NCI-H82 treated with DMSO at 0.1 percent for 48 hours (cell line): ENCODE measurements at regions not wholly inside any gene's neighbourhood (a gene's known extent, or its start where the extent isn't known, plus 50 kb on each side); places are given as distances from the start of the nearest gene placed in this dataset.

ENCODE experiments used
- DNase-seq: peaks from one replicate; lab custom pipeline; 2025; ENCODE audit not compliant: unreplicated experiment; lab: John Stamatoyannopoulos, UW

DNA sequence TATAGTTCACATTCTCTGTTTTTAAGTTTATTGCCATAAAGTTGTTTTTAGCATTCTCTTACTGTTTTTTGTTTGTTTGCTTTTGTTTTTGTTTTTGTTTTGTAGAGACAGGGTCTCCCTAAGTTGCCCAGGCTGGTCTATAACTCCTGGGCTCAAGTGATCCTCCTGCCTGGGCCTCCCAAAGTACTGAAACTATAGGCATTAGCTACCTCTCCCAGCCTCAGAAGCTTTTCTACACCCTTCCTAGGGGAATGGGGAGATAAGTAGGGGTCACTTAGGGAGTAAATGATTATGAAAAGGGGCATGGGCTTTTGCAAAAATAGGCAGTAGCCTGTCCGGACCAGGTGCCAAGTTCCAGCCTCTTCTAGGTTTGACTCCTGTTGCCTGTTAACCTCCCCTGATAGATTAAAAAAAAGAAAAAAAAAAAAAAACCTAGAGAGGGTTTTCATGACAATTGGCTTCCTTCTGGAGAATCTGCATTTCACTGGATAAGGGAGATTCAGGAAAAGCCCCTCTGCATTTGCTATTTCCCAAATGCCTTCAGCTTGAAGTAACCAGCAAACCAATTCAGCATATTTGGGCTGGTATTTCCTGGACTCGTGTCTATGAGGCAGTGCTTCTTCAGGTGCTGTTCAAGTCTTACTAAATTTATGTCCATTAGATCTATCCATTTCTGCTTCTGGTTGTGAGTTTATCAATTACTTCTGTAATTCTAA, 216.8 kb downstream of the TM9SF2 start:
- no peak for DNase-seq

DNA sequence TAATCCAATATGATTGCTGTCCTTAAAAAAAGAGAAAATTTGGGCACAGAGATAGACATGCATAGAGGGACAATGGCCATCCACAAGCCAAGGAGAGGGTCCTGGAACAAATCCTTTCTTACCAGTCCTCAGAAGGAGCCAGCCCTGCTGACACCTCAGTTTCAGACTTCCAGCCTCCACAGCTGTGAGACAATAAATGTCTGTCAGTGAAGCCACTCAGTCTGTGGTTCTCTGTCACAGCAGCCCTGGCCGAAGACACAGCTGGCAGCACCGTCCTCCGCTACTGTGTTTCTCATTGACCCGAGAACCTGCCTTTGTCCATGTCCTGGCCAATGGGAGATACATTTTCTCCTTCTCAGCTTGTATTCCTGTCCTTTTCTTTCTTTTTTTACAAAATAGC, 207.9 kb downstream of the TM9SF2 start:
- DNase-seq = no peak

DNA sequence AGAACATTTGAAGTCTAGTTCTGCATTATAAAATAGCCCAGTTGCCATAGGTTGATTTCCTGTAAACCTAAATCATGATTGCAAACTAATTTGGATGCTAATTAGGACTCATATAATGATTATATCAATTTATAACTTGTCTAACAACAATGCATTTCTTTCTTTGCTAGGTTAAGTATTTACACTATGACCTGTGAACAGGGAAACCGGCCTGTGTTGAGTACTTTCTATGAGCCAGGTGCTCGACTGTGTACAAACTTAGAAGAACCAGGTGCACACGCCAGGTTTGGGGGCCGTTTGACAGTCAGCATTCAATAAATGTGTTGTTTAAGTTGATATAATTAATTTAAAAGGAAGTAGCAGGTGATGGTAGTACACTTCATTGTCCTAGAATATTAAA, 203.1 kb downstream of the TM9SF2 start:
- DNase-seq = no peak

DNA sequence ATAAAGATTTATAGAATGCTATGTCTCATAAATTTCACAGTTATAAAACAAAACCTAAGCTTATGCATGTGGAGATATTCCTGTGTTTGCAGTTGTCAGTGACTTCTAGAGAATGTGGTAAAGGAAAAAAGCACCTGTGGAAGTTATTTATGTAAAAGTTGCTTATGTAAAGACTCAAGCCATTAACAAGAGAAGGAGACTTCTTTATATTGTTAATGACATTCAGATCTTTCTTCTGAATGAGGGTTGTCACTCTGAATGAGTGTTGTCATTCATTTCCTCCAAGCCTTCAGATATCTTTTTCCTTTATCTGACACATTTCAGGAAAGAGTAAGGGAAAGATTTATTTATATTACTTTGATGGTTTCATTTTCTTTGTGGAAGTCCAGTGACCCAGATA, 202.6 kb downstream of the TM9SF2 start:
- DNase-seq = no peak

DNA sequence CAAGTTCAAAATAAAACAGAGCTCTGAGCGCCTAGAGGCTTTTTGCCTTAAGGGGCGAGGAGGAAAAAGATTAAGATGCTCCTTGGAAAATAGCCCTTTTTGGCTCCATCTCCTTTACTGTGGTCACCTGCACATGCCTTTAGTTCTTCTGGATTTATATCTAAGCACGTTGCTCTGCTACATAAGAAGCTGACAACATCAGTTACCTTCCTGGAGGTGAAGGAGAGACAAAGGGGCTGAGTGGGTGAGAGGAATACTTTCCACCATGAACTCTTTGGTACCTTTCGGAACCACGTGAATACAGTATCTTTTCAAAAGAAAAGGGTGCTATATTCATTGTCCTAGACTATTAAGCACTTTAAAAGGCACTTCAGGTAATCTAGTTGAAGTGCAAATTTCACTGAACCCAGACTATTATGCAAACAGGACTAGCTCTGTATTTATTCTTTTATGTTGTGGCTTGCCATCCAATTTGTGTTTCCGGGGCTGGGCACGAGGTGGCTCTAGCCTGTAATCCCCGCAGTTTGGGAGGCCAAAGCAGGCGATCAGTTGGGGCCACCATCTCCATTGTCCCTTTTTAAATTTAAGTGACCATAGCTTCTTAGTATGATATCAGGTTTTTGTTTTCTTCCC, 201.5 kb downstream of the TM9SF2 start:
- DNase-seq = no peak

DNA sequence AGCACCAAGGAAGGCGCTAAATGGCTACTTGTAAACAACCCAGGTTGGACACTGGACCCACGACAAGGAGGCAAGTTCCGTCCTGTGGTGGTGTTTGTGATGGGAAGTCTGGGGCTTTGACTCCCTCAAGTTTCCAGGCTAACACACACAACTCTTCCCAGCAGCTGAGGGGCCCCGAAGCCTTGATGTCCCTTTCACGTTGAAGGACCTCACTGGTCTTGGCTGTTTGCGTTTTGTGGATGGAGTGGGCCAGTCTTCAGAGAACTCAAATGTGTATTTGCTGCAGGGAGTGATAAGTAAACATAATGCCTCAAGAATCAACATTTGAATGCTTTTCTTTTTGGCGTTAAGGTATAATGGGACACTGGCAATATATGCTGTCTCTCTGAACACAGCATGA, 199.2 kb downstream of the TM9SF2 start:
- no peak for DNase-seq

DNA sequence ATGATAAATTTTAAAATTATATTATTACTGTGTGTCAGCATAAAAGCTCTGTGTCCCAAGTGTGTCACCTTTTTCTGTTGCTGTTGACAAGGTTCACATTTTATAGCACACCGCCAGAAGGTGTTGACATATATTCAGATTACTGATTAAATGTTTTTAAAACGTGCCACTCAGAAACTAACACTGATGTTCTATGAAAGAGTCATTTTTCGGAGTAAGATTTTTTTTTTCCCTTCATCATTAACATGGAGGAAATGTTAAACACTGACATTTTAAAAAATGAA, 197.5 kb downstream of the TM9SF2 start:
- no peak for DNase-seq

DNA sequence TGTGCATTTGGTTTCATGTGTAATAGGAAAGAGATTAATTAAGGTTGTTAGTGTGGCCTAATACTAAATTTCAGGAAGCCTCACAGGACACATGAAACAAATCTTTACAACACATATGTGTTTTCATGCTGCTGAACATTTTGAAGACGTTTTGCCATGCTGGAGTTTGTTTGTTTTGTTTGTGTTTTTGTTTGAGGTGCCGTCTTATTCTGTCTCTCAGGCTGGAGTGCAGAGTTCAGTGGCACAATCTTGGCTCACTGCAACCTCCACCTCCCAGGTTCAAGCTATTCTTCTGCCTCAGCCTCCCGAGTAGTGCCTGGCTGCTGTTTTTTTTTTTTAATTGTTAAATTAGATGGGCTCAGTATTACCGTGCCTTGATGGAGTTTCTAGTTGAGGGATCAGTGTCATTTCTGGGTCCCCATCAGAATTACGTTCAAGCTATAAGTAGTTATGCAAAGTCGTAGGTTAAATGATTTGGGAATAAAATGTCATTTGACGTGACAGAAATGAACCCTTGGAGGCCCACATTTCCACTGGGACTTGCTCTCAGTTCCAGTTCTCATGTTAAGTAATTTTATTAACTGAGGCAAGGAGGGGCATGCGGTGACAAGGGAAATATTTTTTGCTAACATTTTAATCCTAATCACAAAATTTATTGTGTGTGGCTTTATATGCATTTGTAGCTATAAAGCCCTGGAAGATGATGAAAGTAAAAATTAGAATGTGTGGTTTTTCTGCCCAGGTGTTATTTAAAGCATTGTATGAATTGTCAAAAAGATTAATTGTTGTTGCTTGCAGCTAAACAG, 196.9 kb downstream of the TM9SF2 start:
- DNase-seq = no peak

DNA sequence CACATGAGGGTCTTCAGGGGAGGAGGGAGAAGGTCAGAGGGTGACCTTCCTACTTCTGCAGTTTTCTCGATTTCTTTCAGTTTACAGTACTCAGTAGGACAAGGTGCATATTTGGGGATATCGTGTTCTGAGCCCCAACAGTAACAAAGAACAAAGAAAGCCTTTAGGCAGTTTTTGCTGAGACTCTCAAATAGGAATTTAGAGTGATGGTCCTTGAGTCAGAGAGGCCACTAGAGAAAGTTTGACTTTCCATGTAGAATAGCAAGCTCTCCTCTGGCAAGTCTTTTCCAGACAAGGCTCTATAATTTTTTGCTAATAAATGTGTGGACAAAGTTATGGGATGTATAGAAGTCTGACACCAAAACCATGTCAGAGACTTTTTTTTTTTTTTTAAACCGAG, 194.6 kb downstream of the TM9SF2 start:
- no peak for DNase-seq

DNA sequence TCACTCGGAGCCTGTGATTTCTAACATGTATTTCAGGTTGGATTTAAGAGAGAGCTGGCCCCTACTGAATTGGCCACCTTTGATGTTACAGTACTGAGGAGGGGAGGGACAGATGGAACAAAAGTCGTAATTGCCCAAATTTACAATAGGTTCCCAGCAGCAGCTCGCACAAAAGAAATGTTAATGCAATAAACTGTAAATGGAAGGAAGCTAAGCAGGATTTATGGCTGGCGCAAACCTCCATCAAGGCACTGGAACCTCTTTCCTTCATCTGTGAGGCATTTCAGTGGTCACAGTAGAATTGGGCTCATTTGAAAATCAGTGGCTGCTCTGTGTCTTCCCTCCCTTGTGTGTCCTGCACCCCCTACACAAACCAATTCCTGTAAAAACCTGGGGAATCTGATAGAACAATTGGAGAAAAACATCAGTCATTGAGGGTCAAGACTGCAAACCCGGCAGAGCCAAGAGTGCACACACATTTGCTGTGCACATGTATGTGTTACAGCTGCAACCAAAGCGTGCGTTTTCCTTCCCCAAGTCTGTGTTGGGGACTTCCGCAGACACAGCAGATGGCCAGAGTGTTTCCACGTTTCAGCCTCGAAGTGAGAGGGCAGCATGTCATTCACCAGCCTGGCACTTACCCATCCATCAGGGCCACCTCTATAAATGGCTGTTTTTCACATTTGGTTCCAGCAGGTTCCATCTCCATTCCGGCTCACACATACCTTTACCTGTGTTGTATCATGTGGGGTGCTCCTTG, 192.8 kb downstream of the TM9SF2 start:
- no peak for DNase-seq

DNA sequence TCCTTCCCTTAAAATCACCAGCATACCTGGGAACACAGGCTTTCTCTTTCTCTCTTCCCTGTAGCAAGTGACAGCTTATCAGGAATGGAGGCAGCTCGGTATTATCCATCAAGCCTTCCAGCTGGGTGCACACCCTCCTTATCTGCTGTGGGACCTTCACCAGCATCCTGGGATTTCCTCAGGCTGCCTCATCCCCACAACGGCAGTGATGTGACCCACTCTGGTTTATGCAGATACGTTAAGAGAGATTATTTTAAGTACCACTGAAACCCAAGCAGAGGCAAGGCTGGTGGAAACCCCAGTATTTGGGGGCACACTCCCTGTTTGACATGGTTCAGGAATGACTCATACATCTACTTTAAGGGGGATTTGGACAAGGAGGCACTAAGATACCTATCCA, 192.1 kb downstream of the TM9SF2 start:
- DNase-seq = no peak

DNA sequence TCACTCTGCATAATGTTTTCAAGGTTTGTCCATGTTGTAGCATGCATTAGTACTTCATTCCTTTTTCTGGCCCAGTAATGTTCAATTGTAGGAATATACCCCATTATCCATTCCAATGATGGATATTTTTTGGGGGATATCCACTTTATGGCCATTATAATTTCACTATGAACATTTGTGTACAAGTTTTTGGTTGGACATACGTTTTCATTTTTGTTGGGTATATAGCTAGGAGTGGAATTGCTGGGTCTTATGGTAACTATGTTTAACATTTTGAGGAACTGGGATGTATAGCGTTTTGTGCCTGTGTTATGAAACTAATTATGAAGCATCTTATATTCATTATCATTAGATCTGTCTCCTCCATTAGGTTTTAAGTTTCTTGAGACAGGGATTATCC, 191.6 kb downstream of the TM9SF2 start:
- no peak for DNase-seq

DNA sequence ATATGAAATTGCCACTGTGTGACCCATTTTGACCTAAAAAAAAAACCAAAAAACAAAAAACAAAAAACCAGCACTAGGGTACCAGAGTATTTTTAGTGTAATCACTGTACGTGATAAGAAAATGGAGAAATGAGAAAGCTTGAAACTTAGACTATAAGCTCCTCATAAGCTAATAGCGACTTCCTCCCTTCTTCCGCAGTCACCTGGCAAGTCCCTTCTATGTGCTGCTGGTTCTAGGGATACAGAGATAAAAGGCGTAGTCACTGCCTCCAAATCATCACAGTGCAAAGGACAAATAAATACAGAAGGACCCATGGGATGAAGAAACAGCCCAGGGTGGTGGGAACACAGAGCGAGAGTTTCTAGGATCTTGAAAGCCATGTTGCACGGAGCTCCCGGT, 190.3 kb downstream of the TM9SF2 start:
- no peak for DNase-seq

DNA sequence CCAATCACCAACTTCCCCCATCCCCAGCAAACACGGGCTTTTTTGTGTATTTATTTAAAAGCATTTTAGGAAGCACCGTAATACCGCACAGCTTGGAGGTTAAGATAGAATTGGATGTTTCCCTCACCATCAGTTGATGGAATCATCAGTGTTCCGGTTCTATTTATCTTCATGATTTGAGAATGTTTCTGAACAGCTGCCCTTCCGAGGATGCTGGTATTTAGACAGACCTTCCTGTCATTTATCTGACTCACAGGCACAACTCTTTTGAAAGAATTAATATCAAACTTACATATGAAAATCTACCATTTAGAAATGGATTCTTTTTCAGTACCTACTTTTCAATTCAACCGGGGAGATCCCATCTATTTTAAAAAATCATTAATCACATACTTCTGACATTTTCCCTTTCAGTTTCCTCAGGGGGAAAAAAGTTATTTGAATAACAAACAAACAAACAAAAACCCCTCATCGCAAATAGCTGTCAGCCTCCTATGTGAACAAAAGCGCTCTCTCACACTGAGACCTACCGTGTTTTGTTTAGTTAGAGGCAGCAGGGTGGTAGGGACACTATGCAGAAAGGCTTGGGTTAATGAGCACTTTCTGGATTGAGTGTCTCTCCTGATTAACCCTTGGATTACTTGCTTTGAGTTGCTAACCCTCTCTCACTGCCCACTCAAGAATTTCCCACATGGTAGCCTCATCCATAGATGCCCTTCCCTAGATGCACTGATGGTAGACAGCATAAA, 189.3 kb downstream of the TM9SF2 start:
- no peak for DNase-seq

DNA sequence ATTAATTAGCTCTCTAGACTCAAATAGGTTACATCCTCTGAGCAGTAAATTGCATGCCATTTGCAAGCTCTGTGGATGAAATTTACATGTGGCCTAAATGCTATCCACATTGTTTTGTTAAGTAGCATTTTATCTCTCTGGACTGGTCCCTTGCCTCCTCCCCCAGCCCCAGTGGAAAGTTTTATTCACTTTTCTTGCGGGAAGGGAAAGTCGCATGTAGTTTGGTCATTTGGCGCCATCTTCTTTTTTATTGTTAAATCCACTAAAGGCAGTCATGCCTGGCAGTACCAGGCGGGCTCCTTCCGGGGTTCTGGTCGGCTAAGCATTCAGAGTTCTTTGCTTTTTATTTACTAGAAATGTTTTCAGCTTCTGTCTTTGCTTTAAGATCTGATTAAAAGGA, 188.7 kb downstream of the TM9SF2 start:
- DNase-seq = no peak

DNA sequence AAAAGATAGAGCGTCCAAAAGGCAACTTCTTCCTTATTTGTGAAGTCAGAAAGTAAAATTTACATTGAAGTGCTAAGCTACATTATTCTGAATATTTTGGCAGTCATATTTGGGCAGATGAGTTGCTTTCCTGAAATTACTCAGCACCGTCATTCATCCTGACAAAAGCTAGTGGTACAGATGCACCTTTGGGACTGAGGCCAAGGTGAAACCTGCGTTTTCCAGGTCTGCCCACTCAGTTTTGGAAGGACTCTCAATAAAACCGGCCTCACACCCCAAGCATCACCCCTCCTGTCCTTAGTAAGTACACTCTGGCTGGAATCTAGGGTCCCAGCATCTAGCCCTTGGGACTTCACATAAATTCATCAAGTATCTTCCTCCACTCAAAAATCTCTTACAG, 187.5 kb downstream of the TM9SF2 start:
- no peak for DNase-seq

DNA sequence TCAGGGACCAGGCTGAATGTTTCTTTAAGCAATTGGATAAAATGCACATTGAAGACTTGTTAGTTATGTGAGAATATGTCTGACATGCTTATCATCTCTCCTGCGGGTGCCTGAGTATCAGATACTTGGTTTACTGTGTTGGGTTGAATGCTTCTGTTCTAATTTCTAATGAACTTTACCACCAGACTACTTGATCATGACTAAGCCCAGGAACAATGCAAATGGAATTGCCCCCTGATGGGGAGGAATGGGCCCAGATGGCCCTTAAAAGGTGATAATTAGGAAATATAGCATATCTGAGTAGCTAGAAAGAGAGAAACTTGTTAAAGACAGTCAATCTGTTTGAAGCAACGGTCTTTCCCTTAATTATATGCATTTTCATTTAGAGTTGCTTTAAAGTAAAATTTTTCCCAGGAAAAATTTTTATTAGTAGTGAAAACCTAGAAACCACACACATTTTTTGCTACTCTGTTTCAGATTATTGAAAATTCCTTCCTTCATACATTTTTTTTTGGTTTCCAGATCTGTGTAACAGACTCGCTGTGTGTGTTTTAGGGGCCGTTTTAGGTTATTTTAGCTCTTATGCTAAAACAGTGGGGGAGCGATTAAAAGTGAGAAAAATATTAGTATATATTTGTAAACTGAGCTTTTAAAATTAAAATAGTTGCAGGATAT, 186.6 kb downstream of the TM9SF2 start:
- DNase-seq = no peak

DNA sequence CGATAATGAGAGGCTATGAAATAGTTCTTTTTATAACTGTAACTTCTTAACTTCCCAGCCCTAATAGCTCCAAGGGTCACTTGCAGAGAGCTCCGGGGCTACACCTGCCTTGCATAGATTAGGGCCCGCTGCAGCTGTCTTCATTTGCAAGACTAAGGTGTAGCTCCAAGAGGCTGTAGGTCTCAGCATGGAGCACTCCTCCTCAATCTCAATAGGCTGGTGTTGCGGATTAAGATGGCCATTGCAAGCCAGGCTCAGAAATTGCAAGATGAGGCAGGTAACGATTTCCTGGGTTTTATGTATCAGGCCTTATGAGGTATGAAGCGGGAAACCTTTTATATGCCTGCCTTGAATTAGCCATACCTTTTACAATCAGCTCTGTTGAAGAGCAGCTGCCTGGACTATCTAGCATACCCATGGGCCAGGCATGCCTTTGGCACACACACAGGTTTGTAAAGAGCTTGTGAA, 185.7 kb downstream of the TM9SF2 start:
- DNase-seq = no peak

DNA sequence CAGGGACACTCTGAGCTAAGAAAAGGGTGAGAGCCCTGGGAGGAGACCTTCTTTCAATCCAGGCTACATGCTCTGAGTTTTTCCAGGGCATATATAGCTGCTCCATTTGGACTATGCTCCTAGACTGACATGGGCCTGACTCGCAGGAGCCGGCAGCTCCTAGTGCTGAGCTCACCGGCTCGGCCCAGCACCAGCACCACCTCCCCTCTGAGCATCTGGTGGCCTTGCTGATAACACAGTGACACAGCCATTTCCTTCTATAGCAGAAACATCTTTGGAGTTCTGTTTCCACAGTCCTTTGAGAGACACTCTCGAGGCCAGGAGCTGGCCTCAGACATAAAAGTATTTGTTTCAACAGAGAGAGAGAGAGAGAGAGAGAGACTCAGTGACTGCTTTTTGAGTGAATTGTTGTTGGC, 184.9 kb downstream of the TM9SF2 start:
- DNase-seq = no peak

DNA sequence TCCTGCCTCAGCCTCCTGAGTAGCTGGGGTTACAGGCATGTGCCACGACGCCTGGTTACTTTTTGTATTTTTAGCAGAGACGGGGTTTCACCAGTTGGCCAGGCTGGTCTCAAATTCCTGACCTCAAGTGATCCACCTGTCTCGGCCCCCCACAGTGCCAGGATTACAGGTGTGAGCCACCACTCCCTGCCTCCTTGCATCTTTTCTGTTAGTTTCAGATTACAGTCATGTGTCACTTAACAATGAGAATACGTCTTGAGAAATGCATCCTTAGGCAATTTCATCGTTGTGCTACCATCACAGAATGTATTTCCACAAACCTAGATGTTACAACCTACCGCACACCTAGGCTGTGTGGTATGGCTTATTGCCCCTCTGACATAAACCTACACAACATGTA, 180.4 kb downstream of the TM9SF2 start:
- DNase-seq = no peak
